Stimulated activated CD8-positive, alpha-beta memory T cell treated with anti-CD3 and anti-CD28 coated beads, Interleukin-4, amount 100 ng/mL, for 48 hours (primary cell): ENCODE measurements at regions not wholly inside any gene's neighbourhood (a gene's known extent, or its start where the extent isn't known, plus 50 kb on each side); places are given as distances from the start of the nearest gene placed in this dataset.

Experiments used
- DNase-seq: peaks from one replicate; pipeline ENCODE4 v3.0.0-alpha.2; 2020

GRCh38 chr20:19001177-19001576, 187.6 kb downstream of the SCP2D1 start:
- DNase-seq: no peak

GRCh38 chr20:19003366-19004336, 190.1 kb downstream of the SCP2D1 start:
- DNase-seq: no peak

- no peak for DNase-seq
Measured at GRCh38 chr20:19004975-19005374, 191.4 kb downstream of the SCP2D1 start.

GRCh38 chr20:19008497-19008896, 194.9 kb downstream of the SCP2D1 start:
- no peak for DNase-seq

GRCh38 chr20:19009081-19009688, 195.6 kb downstream of the SCP2D1 start:
- no peak for DNase-seq

- DNase-seq: no peak
Measured at GRCh38 chr20:19012676-19013075, 199.1 kb downstream of the SCP2D1 start.

- DNase-seq: no peak
Measured at GRCh38 chr20:19013907-19014306, 198.5 kb upstream of the SLC24A3 start.

- no peak for DNase-seq
Measured at GRCh38 chr20:19015351-19016139, 196.9 kb upstream of the SLC24A3 start.

- DNase-seq: no peak
Measured at GRCh38 chr20:19016140-19016497, 196.3 kb upstream of the SLC24A3 start.

GRCh38 chr20:19017104-19017690, 195.2 kb upstream of the SLC24A3 start:
- no peak for DNase-seq

- no peak for DNase-seq
Measured at GRCh38 chr20:19018881-19019280, 193.6 kb upstream of the SLC24A3 start.

- no peak for DNase-seq
Measured at GRCh38 chr20:19019734-19020364, 192.6 kb upstream of the SLC24A3 start.

GRCh38 chr20:19021406-19022117, 190.9 kb upstream of the SLC24A3 start:
- no peak for DNase-seq

- no peak for DNase-seq
Measured at GRCh38 chr20:19022118-19022575, 190.3 kb upstream of the SLC24A3 start.

GRCh38 chr20:19022791-19023448, 189.5 kb upstream of the SLC24A3 start:
- DNase-seq: no peak

- no peak for DNase-seq
Measured at GRCh38 chr20:19024296-19025035, 188.0 kb upstream of the SLC24A3 start.

GRCh38 chr20:19025430-19026120, 186.9 kb upstream of the SLC24A3 start:
- DNase-seq: no peak

GRCh38 chr20:19026121-19026878, 186.1 kb upstream of the SLC24A3 start:
- no peak for DNase-seq
